T-helper 2 cell (primary cell): ENCODE measurements at regions not wholly inside any gene's neighbourhood (a gene's known extent, or its start where the extent isn't known, plus 50 kb on each side); places are given as distances from the start of the nearest gene placed in this dataset.

ENCODE experiments used
- DNase-seq, 5 experiments: peaks; one replicate each; pipeline versions ENCODE4 v3.0.0 to v3.0.0-alpha.2; 2012 to 2022

GRCh38 chr5:89613222-89613956 lies 730.4 kb upstream of the MEF2C start:
- DNase-seq, result no peak

GRCh38 chr5:89606939-89607534 lies 724.1 kb upstream of the MEF2C start:
- DNase-seq, result no peak

- DNase-seq, result no peak
Observed at GRCh38 chr5:89604342-89604741, 721.4 kb upstream of the MEF2C start.

GRCh38 chr5:89601880-89602279 lies 718.9 kb upstream of the MEF2C start:
- DNase-seq, result no peak

GRCh38 chr5:89597878-89598277 lies 714.9 kb upstream of the MEF2C start:
- DNase-seq, result no peak

- DNase-seq, result no peak
Observed at GRCh38 chr5:89596821-89597220, 713.8 kb upstream of the MEF2C start.

GRCh38 chr5:89595056-89595455 lies 712.1 kb upstream of the MEF2C start:
- DNase-seq, result no peak

GRCh38 chr5:89584339-89584956 lies 701.5 kb upstream of the MEF2C start:
- DNase-seq, result no peak

- DNase-seq, result no peak
Observed at GRCh38 chr5:89583534-89583933, 700.5 kb upstream of the MEF2C start.

- DNase-seq, result no peak
Observed at GRCh38 chr5:89582768-89583339, 699.9 kb upstream of the MEF2C start.

- DNase-seq, result no peak
Observed at GRCh38 chr5:89580976-89581375, 698.0 kb upstream of the MEF2C start.

GRCh38 chr5:89575319-89575718 lies 692.3 kb upstream of the MEF2C start:
- DNase-seq, result no peak

GRCh38 chr5:89573345-89573744 lies 690.4 kb upstream of the MEF2C start:
- no peak for DNase-seq

GRCh38 chr5:89572696-89573095 lies 689.7 kb upstream of the MEF2C start:
- DNase-seq, result no peak

GRCh38 chr5:89570557-89570956 lies 687.6 kb upstream of the MEF2C start:
- DNase-seq, result no peak

GRCh38 chr5:89566340-89566739 lies 683.4 kb upstream of the MEF2C start:
- no peak for DNase-seq

- no peak for DNase-seq
Observed at GRCh38 chr5:89560696-89561095, 677.7 kb upstream of the MEF2C start.

- no peak for DNase-seq
Observed at GRCh38 chr5:89556215-89556913, 673.4 kb upstream of the MEF2C start.

- DNase-seq, result no peak
Observed at GRCh38 chr5:89546657-89547056, 663.7 kb upstream of the MEF2C start.

GRCh38 chr5:89545626-89546025 lies 662.6 kb upstream of the MEF2C start:
- DNase-seq, result no peak

GRCh38 chr5:89545076-89545475 lies 662.1 kb upstream of the MEF2C start:
- no peak for DNase-seq

GRCh38 chr5:89542736-89543135 lies 659.8 kb upstream of the MEF2C start:
- DNase-seq, result no peak

GRCh38 chr5:89537800-89538199 lies 654.8 kb upstream of the MEF2C start:
- no peak for DNase-seq
